Lung (tissue), 11 donors: ENCODE measurements at regions not wholly inside any gene's neighbourhood (a gene's known extent, or its start where the extent isn't known, plus 50 kb on each side); places are given as distances from the start of the nearest gene placed in this dataset.

Source experiments
- ATAC-seq: fragments of 200-7000 bp; cut with Tn5 transposase; one replicate; pipeline ENCODE4 v1.9.1; 2020; ENCODE audit warnings: moderate number of reproducible peaks; ENCODE audit not compliant: insufficient read depth, low FRiP score
- DNase-seq, 3 donors: peaks; one replicate each; pipeline ENCODE4 v3.0.0-alpha.2; 2013 to 2017
- H3K27ac ChIP-seq, 2 donors: one replicate each; pipeline ENCODE4 v1.5.1; 2013; ENCODE audit warnings: mild to moderate bottlenecking in 2 of 2, moderate library complexity in 2 of 2, control low read depth in 1 of 2, inconsistent platforms in 1 of 2, low read depth in 1 of 2, low read length in 1 of 2
- H3K27me3 ChIP-seq, 3 donors: one replicate each; pipeline ENCODE4 v1.5.1; 2013; ENCODE audit warnings: low read length in 2 of 3; ENCODE audit not compliant: control insufficient read depth in 3 of 3, insufficient read depth in 3 of 3
- H3K36me3 ChIP-seq, 4 donors: one replicate each; pipeline ENCODE4 v1.5.1; 2013; ENCODE audit warnings: low read length in 4 of 4, mild to moderate bottlenecking in 1 of 4, moderate library complexity in 1 of 4; ENCODE audit not compliant: control insufficient read depth in 4 of 4, insufficient read depth in 4 of 4
- H3K4me1 ChIP-seq, 5 donors: one replicate each; pipeline ENCODE4 v1.5.1; 2013; ENCODE audit warnings: low read length in 5 of 5, mild to moderate bottlenecking in 2 of 5, moderate library complexity in 1 of 5; ENCODE audit not compliant: control insufficient read depth in 5 of 5, insufficient read depth in 5 of 5
- H3K4me3 ChIP-seq: one replicate; pipeline ENCODE4 v1.5.1; 2013; ENCODE audit warnings: mild to moderate bottlenecking, control low read depth, moderate library complexity
- H3K9ac ChIP-seq, 2 donors: one replicate each; pipeline ENCODE4 v1.5.1; 2013; ENCODE audit warnings: low read length in 2 of 2, control low read depth in 1 of 2; ENCODE audit not compliant: insufficient read depth in 1 of 2
- H3K9me3 ChIP-seq, 4 donors: one replicate each; pipeline ENCODE4 v1.5.1; 2013; ENCODE audit warnings: low read length in 3 of 4, mild to moderate bottlenecking in 1 of 4, moderate library complexity in 1 of 4; ENCODE audit not compliant: control insufficient read depth in 4 of 4, insufficient read depth in 3 of 4
- WGBS, 2 donors: extraction: QIAGEN DNeasy Blood & Tissue Kit; methylation state at CpG; one replicate each; pipeline ENCODE4 v1.1.7; 2013; 5-methylcytosine and 5-hydroxymethylcytosine counted together
- TF ChIP-seq, protein P1 (sequence below): IDR thresholded peaks from 2 replicates; pipeline ENCODE4 v1.5.1; 2012; ENCODE audit warnings: mild to moderate bottlenecking; ENCODE audit errors: control extremely low read depth, extremely low read depth
- donor health status: control.
- donor health status: control.
- donor health status: Bipolar disorder and iron deficiency.
- donor health status: healthy.
- donor health status: DM: yes; HTN: yes; CAD: no.

DNA sequence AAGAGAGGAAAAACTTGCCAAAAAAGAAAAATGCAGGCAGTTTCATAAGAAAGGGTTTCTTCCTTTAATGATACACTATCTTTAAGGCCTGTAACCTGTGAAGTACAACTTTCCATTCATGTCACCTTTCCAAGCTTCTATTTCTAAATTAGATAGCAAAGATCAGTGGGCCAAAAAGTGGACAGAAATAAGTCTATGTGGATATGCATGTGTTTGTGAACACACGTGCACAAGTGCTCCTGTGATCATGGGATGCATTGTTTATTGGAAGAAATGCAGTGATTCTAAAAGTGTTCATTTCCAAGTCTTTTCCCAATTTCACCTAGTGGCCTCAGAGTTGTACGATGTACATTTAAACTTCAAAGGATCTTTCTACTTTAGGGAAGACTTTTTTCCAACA is 230.0 kb upstream of the BLID start:
- peaks cover 0 to 33% (median 11%) of the 10 kb centered on the region in 5 donors for H3K4me1 ChIP-seq
- ATAC-seq: no peak
- no peak overlapping the region for H3K9ac ChIP-seq
- WGBS, 2 donors: 87 to 90% methylated on average over 2 of the region's 2 CpGs
- H3K27ac ChIP-seq: no peak overlapping the region
- no peaks in the 10 kb centered on the region for H3K36me3 ChIP-seq
- no peak for DNase-seq
- H3K4me3 ChIP-seq: no peak overlapping the region
- no peaks in the 10 kb centered on the region for H3K27me3 ChIP-seq
- TF ChIP-seq, protein P1, sequence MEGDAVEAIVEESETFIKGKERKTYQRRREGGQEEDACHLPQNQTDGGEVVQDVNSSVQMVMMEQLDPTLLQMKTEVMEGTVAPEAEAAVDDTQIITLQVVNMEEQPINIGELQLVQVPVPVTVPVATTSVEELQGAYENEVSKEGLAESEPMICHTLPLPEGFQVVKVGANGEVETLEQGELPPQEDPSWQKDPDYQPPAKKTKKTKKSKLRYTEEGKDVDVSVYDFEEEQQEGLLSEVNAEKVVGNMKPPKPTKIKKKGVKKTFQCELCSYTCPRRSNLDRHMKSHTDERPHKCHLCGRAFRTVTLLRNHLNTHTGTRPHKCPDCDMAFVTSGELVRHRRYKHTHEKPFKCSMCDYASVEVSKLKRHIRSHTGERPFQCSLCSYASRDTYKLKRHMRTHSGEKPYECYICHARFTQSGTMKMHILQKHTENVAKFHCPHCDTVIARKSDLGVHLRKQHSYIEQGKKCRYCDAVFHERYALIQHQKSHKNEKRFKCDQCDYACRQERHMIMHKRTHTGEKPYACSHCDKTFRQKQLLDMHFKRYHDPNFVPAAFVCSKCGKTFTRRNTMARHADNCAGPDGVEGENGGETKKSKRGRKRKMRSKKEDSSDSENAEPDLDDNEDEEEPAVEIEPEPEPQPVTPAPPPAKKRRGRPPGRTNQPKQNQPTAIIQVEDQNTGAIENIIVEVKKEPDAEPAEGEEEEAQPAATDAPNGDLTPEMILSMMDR: no peak
- no peaks in the 10 kb centered on the region for H3K9me3 ChIP-seq

DNA sequence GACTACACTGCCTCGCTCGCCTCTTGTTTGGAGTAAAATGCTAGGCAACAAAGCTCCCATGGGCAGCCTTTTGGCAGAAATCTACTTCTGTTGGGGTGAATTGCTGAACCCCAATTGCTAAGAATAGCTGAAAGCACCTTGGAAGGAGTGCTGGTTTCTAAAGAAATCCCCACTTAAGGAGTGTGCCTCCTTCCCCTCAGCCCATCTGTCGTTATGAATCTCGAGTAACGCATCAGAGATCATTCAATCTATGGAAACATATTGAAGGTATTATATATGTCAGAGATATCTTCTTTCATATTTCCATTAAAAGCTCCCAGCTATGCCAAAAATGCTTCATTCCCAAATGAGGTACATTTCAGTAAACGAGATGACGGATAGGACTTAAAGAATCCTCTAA is 229.6 kb upstream of the BLID start:
- H3K9ac ChIP-seq: no peak overlapping the region
- no peak overlapping the region for H3K4me3 ChIP-seq
- H3K27me3 ChIP-seq: no peaks in the 10 kb centered on the region
- H3K9me3 ChIP-seq: no peaks in the 10 kb centered on the region
- TF ChIP-seq, protein P1: no peak
- H3K36me3 ChIP-seq: no peaks in the 10 kb centered on the region
- H3K4me1 ChIP-seq: peaks cover 0 to 37% (median 11%) of the 10 kb centered on the region in 5 donors
- no peak overlapping the region for H3K27ac ChIP-seq
- DNase-seq (no peak), ATAC-seq (no peak)
- 91% methylated on average over 7 of the region's 7 CpGs for WGBS, 2 donors

DNA sequence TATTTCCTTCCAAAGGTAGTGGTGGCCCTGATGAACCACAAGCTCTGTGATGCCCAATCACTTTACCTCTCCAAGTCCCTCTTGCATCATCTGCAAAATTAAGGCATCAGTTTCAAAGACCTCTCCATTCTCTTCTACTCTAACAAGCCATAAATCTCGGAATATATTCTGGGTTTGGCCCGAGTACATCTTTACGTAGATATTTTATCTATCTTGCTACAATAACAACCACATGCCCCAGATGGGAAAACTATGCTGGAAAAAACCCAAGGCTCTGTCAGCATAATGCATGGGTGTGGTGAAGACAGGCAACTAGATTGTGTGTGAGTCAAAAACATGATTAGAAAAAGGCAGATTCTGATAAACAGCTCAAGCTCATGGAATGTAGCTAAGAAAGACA is 228.2 kb upstream of the BLID start:
- DNase-seq (peak; percentile 27 to 59 (median 58)), ATAC-seq (no peak)
- Histone ChIP-seq H3K4me1 (peaks cover 0 to 44% (median 8%) of the 10 kb centered on the region in 5 donors), H3K36me3 (no peaks in the 10 kb centered on the region), H3K9ac (no peak overlapping the region), H3K9me3 (no peaks in the 10 kb centered on the region), H3K27ac (no peak overlapping the region), H3K27me3 (no peaks in the 10 kb centered on the region), H3K4me3 (no peak overlapping the region)
- TF ChIP-seq, protein P1: no peak
- WGBS, 2 donors: 47 to 73% methylated on average over 3 of the region's 3 CpGs

DNA sequence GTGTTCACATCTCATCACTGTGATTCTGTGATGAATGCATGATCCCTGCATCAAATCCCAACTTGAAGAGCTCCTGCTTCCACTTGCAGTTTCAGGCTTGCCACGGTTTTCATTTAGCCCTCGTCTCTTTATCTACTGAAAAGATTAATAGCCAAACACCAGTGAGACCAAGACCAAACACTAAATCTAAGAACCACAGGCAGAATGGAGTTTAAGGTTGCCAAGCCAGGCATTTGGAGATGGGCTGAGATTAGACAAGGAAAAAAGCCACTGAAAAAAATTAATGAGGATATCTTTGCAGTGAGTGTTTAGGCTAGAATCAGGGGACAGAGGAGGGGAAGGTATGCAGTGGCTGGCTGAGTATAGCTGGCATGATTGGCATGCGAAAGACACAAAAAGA is 227.2 kb upstream of the BLID start:
- no peak overlapping the region for H3K4me3 ChIP-seq
- ATAC-seq: no peak
- H3K9me3 ChIP-seq: no peaks in the 10 kb centered on the region
- no peaks in the 10 kb centered on the region for H3K36me3 ChIP-seq
- H3K27ac ChIP-seq: no peak overlapping the region
- H3K4me1 ChIP-seq: peaks cover 0 to 43% (median 8%) of the 10 kb centered on the region in 5 donors
- H3K9ac ChIP-seq: no peak overlapping the region
- TF ChIP-seq, protein P1: no peak
- 63 to 87% methylated on average over 3 of the region's 3 CpGs for WGBS, 2 donors
- H3K27me3 ChIP-seq: no peaks in the 10 kb centered on the region
- DNase-seq: no peak
